HG03432 (cell line): ENCODE measurements at regions not wholly inside any gene's neighbourhood (a gene's known extent, or its start where the extent isn't known, plus 50 kb on each side); places are given as distances from the start of the nearest gene placed in this dataset.
A peak's percentile ranks its signal among the peaks of the same experiment; 100 is the strongest.

Experiments used
- ATAC-seq: cut with Tn5 transposase; IDR thresholded peaks from one replicate; pipeline ENCODE4 v1.9.1; 2021; ENCODE audit warnings: mild to moderate bottlenecking, moderate library complexity; ENCODE audit not compliant: unreplicated experiment

GRCh38 chr3:7897655-7898054, 604.0 kb upstream of the LMCD1 start:
- ATAC-seq = no peak

- ATAC-seq = no peak
These were observed 588.3 kb upstream of the LMCD1 start for GRCh38 chr3:7913283-7913682.

- no peak for ATAC-seq
These were observed 586.3 kb upstream of the LMCD1 start for GRCh38 chr3:7915356-7915755.

GRCh38 chr3:7917443-7918151, 584.0 kb upstream of the LMCD1 start:
- ATAC-seq = no peak

DNA sequence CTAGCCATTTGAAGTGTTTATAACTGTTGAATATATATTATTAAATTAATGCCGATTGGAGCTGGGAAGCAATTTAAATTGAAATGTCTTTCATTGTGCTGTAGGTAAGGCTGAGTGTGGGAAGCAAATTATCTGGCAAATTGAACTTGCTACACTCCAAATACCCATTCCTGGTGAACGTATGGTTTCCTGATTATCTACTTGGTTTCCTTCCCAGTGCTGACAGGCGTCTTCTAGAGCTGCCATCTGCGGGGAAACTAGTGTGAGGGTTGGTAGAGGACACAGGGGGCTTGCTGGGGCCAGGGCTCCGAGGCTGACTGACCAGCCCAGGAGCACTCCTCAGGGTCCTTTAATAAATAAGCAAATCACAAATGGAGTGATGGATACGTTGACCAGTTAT, 581.4 kb upstream of the LMCD1 start:
- ATAC-seq = no peak

GRCh38 chr3:7924228-7924627, 577.4 kb upstream of the LMCD1 start:
- ATAC-seq = no peak

DNA sequence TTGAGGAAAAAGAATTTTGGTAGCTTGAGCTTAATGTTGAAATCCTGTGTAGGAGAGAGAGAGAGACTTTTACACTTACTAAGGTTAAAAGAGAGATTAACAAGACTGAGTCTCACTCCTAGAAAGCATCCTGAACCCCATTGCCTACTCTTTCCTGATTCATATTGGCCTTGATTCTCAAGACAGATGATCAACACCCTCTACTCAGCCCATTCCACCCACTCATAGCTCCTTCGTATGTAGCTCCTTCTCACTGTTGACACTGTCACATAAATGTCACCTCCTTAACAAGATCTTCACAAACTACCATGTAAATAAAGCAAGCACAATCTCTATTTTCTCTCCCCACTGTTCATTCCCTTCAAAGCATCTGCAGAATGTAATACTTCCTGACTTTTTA, 574.6 kb upstream of the LMCD1 start:
- ATAC-seq = no peak

GRCh38 chr3:7927864-7928263, 573.8 kb upstream of the LMCD1 start:
- no peak for ATAC-seq

- ATAC-seq = no peak
These were observed 572.2 kb upstream of the LMCD1 start for GRCh38 chr3:7929319-7929889.

GRCh38 chr3:7934362-7934761, 567.3 kb upstream of the LMCD1 start:
- no peak for ATAC-seq

DNA sequence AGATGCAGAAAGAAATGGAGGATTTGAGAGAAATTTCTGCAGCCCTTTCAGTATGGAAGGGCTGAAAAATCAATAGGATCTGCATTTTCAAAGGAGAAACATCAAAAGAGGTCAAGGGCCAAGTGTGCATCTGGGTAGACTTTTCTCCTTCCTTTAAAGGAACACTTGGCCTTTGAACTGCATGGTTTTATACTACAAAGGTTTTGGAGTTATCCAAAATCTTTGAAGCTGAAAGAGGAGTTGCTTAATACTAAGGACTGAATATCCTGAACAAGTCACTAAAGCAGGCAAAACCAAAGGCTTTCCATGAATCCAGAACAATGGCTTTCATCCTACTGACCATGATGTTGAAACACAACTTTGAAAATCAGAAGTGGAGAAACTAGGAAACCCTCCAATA, 553.7 kb upstream of the LMCD1 start:
- no peak for ATAC-seq

GRCh38 chr3:7950890-7951289, 550.7 kb upstream of the LMCD1 start:
- ATAC-seq = no peak

- no peak for ATAC-seq
These were observed 548.1 kb upstream of the LMCD1 start for GRCh38 chr3:7953449-7954014.

DNA sequence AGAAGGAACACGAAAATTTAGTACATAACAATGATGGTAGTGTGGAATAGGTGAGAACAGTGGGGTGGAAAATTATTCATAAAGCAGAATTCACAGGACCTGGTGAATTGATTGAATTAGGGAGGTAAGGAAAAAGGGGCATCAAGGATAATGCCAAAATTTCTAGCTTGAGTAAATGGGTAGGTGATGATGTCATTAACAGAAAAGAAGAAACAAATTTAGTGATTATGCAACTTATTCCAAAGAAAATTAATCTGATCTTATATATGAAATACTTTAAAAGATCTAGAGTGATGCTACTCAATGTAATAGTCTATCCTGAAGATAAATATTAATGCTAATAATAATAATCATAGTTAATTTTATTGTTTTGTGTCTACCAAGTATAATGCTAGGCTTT, 544.6 kb upstream of the LMCD1 start:
- ATAC-seq = no peak

DNA sequence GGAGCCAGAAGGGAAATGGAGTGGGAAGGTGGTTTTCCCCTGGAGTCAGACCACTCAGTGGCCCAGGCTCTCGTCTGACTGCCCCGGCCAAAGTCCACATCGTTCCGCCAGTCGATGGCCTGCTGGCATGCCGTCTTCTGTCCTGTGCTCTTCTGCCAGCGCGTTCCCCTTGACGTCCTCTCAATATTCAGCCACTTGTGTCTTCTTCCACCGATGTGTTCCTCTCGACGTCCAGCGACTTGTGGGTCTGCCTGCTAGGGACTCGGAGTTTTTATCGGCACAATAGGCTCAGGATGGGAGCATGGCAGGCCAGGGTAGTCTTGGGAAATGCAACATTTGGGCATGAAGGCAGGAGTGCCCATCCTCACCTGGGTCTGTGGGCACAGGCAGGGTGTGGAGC, 542.5 kb upstream of the LMCD1 start:
- ATAC-seq = no peak

GRCh38 chr3:7960601-7961000, 541.0 kb upstream of the LMCD1 start:
- ATAC-seq = no peak

DNA sequence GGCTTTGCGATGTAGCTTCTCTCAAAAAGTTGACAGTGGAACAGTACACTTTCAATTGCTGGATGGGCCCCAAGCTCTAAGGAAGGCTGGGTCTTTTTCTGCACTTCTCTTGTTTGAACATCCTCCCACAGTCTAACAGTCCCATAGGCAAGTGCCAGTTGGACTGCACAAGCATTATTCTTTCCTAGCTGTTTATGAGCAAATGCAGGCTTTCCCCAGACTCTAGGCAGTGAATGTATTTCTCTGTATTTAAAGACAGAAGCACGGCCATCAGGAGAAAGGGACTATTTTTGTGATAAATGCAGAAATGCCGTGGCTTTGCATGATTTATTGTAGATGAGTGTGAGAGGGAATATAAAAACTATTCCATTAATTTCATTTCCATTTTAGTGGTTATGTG, 539.3 kb upstream of the LMCD1 start:
- no peak for ATAC-seq

DNA sequence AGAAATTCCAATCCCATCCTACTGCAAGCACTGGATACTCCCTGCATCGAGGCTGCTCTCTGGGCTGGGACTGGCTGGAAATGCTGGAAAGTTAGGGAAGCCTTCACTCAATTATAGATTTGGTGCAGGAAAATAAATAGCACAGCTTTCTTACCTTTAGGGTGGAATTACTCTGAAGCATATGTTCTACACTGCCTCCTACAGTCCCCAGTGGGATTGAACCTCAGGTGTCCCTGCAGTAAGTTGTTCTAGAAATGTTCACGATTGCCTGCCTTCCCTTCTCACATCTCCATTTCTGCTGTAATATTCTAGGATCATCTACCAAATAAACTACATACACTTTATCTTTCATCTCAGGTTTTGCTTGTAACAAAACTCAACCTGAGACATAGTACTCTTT, 536.7 kb upstream of the LMCD1 start:
- no peak for ATAC-seq

- ATAC-seq = no peak
These were observed 528.6 kb upstream of the LMCD1 start for GRCh38 chr3:7973006-7973405.

DNA sequence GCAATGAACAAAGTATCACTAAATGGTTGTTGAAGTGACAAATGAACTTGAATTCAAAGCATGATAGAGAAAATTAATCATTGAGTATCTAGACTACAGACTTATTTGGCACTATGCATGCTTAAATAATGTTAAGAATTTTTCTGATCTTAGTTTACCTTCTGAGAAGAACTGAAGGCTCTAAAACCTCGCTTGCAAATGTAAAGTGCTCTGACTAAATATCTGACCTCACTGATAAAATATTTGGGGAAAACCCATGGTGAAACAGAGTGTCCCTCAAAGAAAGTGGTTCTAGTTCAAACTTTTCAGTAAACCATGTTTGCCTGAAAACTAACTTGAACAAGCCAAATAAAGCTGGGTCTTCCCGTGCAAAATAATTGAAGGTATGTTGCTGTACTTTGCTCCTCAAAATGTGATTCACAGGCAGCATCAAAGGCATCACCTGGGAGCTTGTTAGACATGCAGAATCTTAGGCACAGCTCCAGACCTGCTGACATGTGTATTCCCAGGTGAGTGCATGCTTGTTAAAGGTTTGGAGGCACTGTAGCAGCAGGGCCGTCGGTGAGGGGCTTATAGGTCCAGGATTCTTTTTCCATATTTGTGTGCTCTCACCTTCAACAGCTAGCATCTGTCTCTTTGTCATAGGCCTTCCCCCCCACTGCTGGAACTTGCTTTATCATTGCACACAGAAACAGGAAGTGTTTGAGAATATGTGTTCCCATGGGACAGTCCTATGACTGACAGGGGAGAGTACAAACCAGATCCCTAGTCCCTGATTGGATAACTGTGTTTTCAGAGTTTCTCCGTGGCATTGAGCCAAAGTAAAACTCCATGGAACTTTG, 524.2 kb upstream of the LMCD1 start:
- peak; percentile 85 for ATAC-seq

- ATAC-seq = peak; percentile 66
These were observed 523.6 kb upstream of the LMCD1 start for GRCh38 chr3:7978087-7978422.

DNA sequence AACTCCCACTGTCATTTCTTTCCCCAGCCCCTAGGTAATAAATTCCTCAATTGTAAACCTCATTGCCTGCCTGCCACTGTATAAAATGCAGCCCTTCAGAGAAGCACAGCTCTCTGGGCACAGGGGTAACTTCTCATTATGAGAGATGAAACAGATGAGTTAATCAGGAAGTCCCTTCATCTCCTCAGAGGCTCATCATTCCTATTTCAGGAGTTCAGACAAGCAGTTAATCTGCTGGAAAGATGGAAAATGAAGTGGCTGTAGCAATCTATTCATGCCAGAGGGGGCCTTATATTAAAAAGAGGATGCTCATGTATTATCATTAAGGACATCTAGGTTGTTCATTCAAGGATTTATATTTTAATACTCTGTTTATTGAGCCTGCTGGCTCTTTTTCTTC, 519.5 kb upstream of the LMCD1 start:
- ATAC-seq = no peak
